PFSK-1 (cell line): ENCODE measurements at regions not wholly inside any gene's neighbourhood (a gene's known extent, or its start where the extent isn't known, plus 50 kb on each side); places are given as distances from the start of the nearest gene placed in this dataset.

Experiments used
- FOXP2 ChIP-seq: optimal IDR thresholded peaks from 2 replicates; pipeline ENCODE3; 2011; ENCODE audit warnings: borderline replicate concordance, control low read depth, inconsistent platforms; ENCODE audit not compliant: insufficient read depth; ENCODE audit errors: extremely low read length, extremely low read depth
- POLR2AphosphoS5 ChIP-seq: IDR thresholded peaks from 2 replicates; pipeline ENCODE4 v1.6.1; 2012; ENCODE audit warnings: low read depth, mild to moderate bottlenecking, control low read depth, low read length, moderate library complexity
- SIN3A ChIP-seq: IDR thresholded peaks from 2 replicates; pipeline ENCODE4 v1.6.1; 2012; ENCODE audit warnings: mild to moderate bottlenecking, low read length, moderate library complexity, borderline replicate concordance; ENCODE audit not compliant: insufficient read depth
- TAF1 ChIP-seq: IDR thresholded peaks from 2 replicates; pipeline ENCODE4 v1.6.1; 2012; ENCODE audit warnings: low read length, control low read depth, borderline replicate concordance; ENCODE audit not compliant: insufficient read depth
- TF ChIP-seq, protein P1 (sequence below), 2 experiments: IDR thresholded peaks; 2 replicates each; pipeline versions ENCODE4 v1.6.1 to v1.8.0; 2011 to 2012; ENCODE audit warnings: low read depth in 2 of 2, low read length in 2 of 2, control low read depth in 1 of 2, inconsistent platforms in 1 of 2, mild to moderate bottlenecking in 1 of 2, moderate library complexity in 1 of 2; ENCODE audit not compliant: insufficient read depth in 1 of 2

DNA sequence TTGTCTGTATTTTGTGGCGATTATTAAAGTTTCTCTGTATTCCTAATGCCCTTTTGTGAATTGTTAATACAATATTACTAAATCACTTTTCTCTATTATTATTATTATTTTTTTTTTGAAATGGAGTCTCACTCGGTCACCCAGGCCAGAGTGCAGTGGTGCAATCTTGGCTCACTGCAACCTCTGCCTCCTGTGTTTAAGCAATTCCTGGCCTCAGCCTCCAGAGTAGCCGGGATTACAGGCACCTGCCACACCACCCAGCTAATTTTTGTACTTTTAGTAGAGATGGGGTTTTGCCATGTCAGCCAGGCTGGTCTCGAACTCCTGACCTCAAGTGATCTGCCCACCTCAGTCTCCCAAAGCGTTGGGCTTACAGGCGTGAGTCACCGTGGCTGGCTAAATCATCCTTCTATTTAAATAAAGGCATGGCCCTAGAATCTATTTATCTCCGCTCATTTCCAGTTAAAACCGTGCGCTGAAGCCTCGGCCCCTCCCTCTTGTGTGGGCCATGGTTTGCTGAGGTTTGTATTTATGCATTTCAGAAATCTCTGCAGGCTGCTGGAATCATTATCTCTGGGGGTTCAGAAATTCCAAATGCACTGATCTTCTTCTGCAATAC is 1136.4 kb upstream of the TMEM132C start:
- TF ChIP-seq TAF1 (no peak), POLR2AphosphoS5 (no peak), SIN3A (no peak), FOXP2 (no peak)
- TF ChIP-seq, protein P1, sequence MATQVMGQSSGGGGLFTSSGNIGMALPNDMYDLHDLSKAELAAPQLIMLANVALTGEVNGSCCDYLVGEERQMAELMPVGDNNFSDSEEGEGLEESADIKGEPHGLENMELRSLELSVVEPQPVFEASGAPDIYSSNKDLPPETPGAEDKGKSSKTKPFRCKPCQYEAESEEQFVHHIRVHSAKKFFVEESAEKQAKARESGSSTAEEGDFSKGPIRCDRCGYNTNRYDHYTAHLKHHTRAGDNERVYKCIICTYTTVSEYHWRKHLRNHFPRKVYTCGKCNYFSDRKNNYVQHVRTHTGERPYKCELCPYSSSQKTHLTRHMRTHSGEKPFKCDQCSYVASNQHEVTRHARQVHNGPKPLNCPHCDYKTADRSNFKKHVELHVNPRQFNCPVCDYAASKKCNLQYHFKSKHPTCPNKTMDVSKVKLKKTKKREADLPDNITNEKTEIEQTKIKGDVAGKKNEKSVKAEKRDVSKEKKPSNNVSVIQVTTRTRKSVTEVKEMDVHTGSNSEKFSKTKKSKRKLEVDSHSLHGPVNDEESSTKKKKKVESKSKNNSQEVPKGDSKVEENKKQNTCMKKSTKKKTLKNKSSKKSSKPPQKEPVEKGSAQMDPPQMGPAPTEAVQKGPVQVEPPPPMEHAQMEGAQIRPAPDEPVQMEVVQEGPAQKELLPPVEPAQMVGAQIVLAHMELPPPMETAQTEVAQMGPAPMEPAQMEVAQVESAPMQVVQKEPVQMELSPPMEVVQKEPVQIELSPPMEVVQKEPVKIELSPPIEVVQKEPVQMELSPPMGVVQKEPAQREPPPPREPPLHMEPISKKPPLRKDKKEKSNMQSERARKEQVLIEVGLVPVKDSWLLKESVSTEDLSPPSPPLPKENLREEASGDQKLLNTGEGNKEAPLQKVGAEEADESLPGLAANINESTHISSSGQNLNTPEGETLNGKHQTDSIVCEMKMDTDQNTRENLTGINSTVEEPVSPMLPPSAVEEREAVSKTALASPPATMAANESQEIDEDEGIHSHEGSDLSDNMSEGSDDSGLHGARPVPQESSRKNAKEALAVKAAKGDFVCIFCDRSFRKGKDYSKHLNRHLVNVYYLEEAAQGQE (IDR thresholded peaks at IDR 0.05; ENCODE audit: insufficient read depth in 1 of 2, low read depth in 2 of 2, low read length in 2 of 2), result no peak

DNA sequence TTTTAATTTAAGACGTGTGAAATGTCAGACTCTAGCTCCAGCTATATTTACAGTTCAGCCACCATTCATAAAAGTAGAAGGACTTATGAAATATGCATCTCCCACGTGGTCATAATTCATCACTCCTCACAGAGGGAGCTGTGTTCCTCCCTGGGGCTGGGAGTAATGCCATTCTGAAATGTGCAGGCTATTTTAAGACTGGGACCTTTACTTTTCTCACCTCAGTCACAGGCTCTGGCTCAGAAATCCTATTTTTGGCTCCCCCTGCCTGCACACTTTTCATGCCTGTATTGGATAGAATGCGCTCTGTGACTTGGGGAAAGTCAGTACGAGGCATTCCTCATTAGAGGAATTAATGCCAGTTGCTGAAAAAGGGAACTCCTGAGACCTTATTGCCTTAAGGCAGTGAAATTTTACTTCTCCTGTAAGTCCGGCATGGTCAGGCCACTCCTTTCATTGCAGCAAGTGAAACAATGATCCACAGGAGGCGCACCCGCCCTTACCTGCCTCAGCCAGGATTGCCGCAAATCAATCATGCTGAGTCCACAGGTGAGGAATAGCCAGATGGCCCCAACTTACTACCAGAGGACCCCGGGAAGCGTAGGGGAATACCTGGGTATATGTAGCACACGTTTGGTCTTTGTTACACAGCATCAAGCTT is 1133.2 kb upstream of the TMEM132C start:
- TF ChIP-seq POLR2AphosphoS5, result no peak
- no peak for TF ChIP-seq TAF1
- TF ChIP-seq SIN3A, result no peak
- no peak for TF ChIP-seq FOXP2
- TF ChIP-seq, protein P1 (IDR thresholded peaks at IDR 0.05; ENCODE audit: insufficient read depth in 1 of 2, low read depth in 2 of 2, low read length in 2 of 2), result no peak

DNA sequence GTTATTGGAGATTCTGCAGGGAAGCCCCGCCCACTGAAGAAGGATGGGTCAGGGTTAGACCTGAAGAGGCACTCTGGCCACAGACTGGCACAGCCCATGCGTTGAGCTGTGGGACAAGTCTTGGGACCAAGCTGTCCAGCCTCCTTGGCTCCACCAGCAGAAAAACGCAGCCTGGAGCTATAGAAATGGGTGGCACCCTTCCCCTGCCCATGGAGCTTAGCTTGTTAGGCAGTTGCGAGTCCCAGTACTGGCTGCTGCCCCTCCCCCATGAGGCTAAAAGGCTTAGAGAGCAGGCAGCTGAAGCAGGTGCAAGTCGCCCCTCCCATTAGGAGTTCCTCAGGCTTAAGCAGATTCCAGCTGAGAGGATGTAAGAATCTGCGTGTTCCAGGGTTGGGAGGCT is 1124.0 kb upstream of the TMEM132C start:
- no peak for TF ChIP-seq POLR2AphosphoS5
- TF ChIP-seq, protein P1 (IDR thresholded peaks at IDR 0.05; ENCODE audit: insufficient read depth in 1 of 2, low read depth in 2 of 2, low read length in 2 of 2), result no peak

DNA sequence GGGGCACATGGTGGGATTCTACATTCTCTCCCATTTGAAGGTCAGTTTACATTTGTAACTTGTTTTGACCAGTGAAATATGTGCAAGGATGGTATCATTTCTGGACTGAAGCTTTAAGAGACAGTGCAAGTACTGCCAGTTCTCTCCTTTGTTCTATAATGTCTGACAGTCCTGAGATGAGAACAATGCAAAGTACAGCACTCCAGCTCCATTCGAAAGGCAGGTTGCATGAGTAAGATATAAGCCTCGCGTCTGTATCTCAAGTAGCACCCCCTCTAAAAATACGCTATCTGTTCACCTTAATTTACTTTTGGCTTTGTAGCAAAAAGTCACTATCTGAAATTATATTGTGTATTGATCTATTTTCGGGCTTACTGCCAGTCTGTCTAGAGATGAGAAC is 1122.2 kb upstream of the TMEM132C start:
- TF ChIP-seq SIN3A (no peak), FOXP2 (no peak), POLR2AphosphoS5 (no peak), TAF1 (no peak)
- TF ChIP-seq, protein P1 (IDR thresholded peaks at IDR 0.05; ENCODE audit: insufficient read depth in 1 of 2, low read depth in 2 of 2, low read length in 2 of 2), result no peak
